H9 (cell line): ENCODE measurements at regions not wholly inside any gene's neighbourhood (a gene's known extent, or its start where the extent isn't known, plus 50 kb on each side); places are given as distances from the start of the nearest gene placed in this dataset.

Experiments
- DNase-seq: peaks from one replicate; pipeline ENCODE4 v3.0.0-alpha.2; 2017
- H2AFZ ChIP-seq: one replicate; pipeline ENCODE4 v1.6.1; 2013; ENCODE audit warnings: mild to moderate bottlenecking, low read length, control low read depth, moderate library complexity
- H2AK5ac ChIP-seq: 2 replicates; pipeline ENCODE4 v1.6.1; 2013; ENCODE audit warnings: low read length, control low read depth, mixed read lengths; ENCODE audit not compliant: insufficient read length
- H2BK120ac ChIP-seq: one replicate; pipeline ENCODE4 v1.6.1; 2013; ENCODE audit warnings: low read depth, mild to moderate bottlenecking, low read length, control low read depth, inconsistent platforms; ENCODE audit not compliant: poor library complexity, severe bottlenecking
- H2BK12ac ChIP-seq: 2 replicates; pipeline ENCODE4 v1.6.1; 2013; ENCODE audit warnings: low read length, control low read depth, mixed read lengths, low read depth; ENCODE audit not compliant: insufficient read length
- H2BK15ac ChIP-seq: 2 replicates; pipeline ENCODE4 v1.6.1; 2013; ENCODE audit warnings: low read depth, low read length, control low read depth
- H2BK20ac ChIP-seq: one replicate; pipeline ENCODE4 v1.6.1; 2013; ENCODE audit warnings: low read depth, mild to moderate bottlenecking, low read length, control low read depth, inconsistent platforms; ENCODE audit not compliant: poor library complexity, severe bottlenecking
- H2BK5ac ChIP-seq: 2 replicates; pipeline ENCODE4 v1.6.1; 2013; ENCODE audit warnings: low read length, control low read depth, mixed read lengths; ENCODE audit not compliant: insufficient read length
- H3K14ac ChIP-seq: 2 replicates; pipeline ENCODE4 v1.6.1; 2013; ENCODE audit warnings: low read length, control low read depth; ENCODE audit not compliant: insufficient read depth
- H3K18ac ChIP-seq: 2 replicates; pipeline ENCODE4 v1.6.1; 2013; ENCODE audit warnings: low read depth, mild to moderate bottlenecking, mixed read lengths, low read length, control low read depth; ENCODE audit not compliant: insufficient read length
- H3K23ac ChIP-seq: 2 replicates; pipeline ENCODE4 v1.6.1; 2013; ENCODE audit warnings: low read length, control low read depth, mixed read lengths, low read depth; ENCODE audit not compliant: insufficient read length
- H3K23me2 ChIP-seq: 2 replicates; pipeline ENCODE4 v1.6.1; 2013; ENCODE audit warnings: low read depth, mild to moderate bottlenecking, mixed read lengths, low read length, control low read depth; ENCODE audit not compliant: insufficient read length, poor library complexity, severe bottlenecking
- H3K27ac ChIP-seq: 2 replicates; pipeline ENCODE4 v1.5.1; 2013; ENCODE audit warnings: low read length, control low read depth, mixed read lengths, low read depth; ENCODE audit not compliant: insufficient read length
- H3K27me3 ChIP-seq: 2 replicates; pipeline ENCODE4 v1.6.1; 2013; ENCODE audit warnings: low read length, control low read depth, inconsistent platforms; ENCODE audit not compliant: insufficient read depth
- H3K4ac ChIP-seq: 2 replicates; pipeline ENCODE4 v1.6.1; 2013; ENCODE audit warnings: low read depth, mild to moderate bottlenecking, control low read depth, inconsistent platforms, low read length, moderate library complexity
- H3K4me1 ChIP-seq: 2 replicates; pipeline ENCODE4 v1.6.1; 2013; ENCODE audit warnings: low read length, control low read depth, inconsistent platforms; ENCODE audit not compliant: insufficient read depth
- H3K4me2 ChIP-seq: 2 replicates; pipeline ENCODE4 v1.6.1; 2013; ENCODE audit warnings: low read length, control low read depth, mixed read lengths; ENCODE audit not compliant: insufficient read length, insufficient read depth
- H3K56ac ChIP-seq: 2 replicates; pipeline ENCODE4 v1.6.1; 2013; ENCODE audit warnings: low read depth, mild to moderate bottlenecking, mixed read lengths, low read length, control low read depth; ENCODE audit not compliant: insufficient read length
- H3K79me1 ChIP-seq: 2 replicates; pipeline ENCODE4 v1.6.1; 2013; ENCODE audit warnings: low read depth, mild to moderate bottlenecking, moderate library complexity, low read length, control low read depth, inconsistent platforms; ENCODE audit not compliant: insufficient read depth, poor library complexity, severe bottlenecking
- H3K79me2 ChIP-seq: 2 replicates; pipeline ENCODE4 v1.6.1; 2013; ENCODE audit warnings: low read length, control low read depth, inconsistent platforms; ENCODE audit not compliant: insufficient read depth
- H3K9ac ChIP-seq: 2 replicates; pipeline ENCODE4 v1.6.1; 2013; ENCODE audit warnings: low read length, control low read depth, mixed read lengths; ENCODE audit not compliant: insufficient read length; ENCODE audit errors: extremely low read depth
- H3K9me3 ChIP-seq: one replicate; pipeline ENCODE4 v1.6.1; 2013; ENCODE audit warnings: low read depth, low read length, inconsistent platforms; ENCODE audit not compliant: control insufficient read depth
- H3T11ph ChIP-seq: one replicate; pipeline ENCODE4 v1.6.1; 2013; ENCODE audit warnings: mild to moderate bottlenecking, low read length, control low read depth, inconsistent platforms
- H4K20me1 ChIP-seq: one replicate; pipeline ENCODE4 v1.6.1; 2013; ENCODE audit not compliant: control insufficient read depth, insufficient read length, insufficient read depth
- H4K5ac ChIP-seq: 2 replicates; pipeline ENCODE4 v1.6.1; 2013; ENCODE audit warnings: low read depth, mild to moderate bottlenecking, mixed read lengths, low read length, control low read depth; ENCODE audit not compliant: insufficient read length
- H4K8ac ChIP-seq: replicated peaks from 2 replicates; pipeline ENCODE4 v1.6.1; 2013; ENCODE audit warnings: low read length, control low read depth, mixed read lengths, low read depth; ENCODE audit not compliant: insufficient read length
- H4K91ac ChIP-seq: 2 replicates; pipeline ENCODE4 v1.6.1; 2013; ENCODE audit warnings: low read depth, mild to moderate bottlenecking, moderate library complexity, mixed read lengths, low read length, control low read depth; ENCODE audit not compliant: insufficient read length
- H3K27ac Mint-ChIP-seq, 3 experiments: 2 replicates in 2 of 3; 3 replicates in 1 of 3; pipeline ENCODE4 v1.8.0; 2020 to 2021; ENCODE audit warnings: mixed read lengths in 3 of 3, mild to moderate bottlenecking in 1 of 3, moderate library complexity in 1 of 3
- H3K27me3 Mint-ChIP-seq: 2 replicates; pipeline ENCODE4 v1.8.0; 2021; ENCODE audit warnings: low read depth, mild to moderate bottlenecking, moderate library complexity, mixed read lengths
- H3K36me3 Mint-ChIP-seq, 3 experiments: 2 replicates in 2 of 3; 3 replicates in 1 of 3; pipeline ENCODE4 v1.8.0; 2020 to 2021; ENCODE audit warnings: low read depth in 3 of 3, mixed read lengths in 3 of 3; ENCODE audit not compliant: insufficient read depth in 1 of 3
- H3K4me1 Mint-ChIP-seq, 2 experiments: 2 replicates each; pipeline ENCODE4 v1.8.0; 2020; ENCODE audit warnings: mixed read lengths in 2 of 2
- H3K4me3 Mint-ChIP-seq, 2 experiments: 2 replicates in 1 of 2; 3 replicates in 1 of 2; pipeline ENCODE4 v1.8.0; 2020 to 2021; ENCODE audit warnings: mild to moderate bottlenecking in 2 of 2, mixed read lengths in 2 of 2, moderate library complexity in 1 of 2
- H3K9me3 Mint-ChIP-seq, 2 experiments: 2 replicates in 1 of 2; 3 replicates in 1 of 2; pipeline ENCODE4 v1.8.0; 2020; ENCODE audit warnings: mild to moderate bottlenecking in 2 of 2, mixed read lengths in 2 of 2, moderate library complexity in 1 of 2
- WGBS: extraction: QIAGEN DNeasy Blood & Tissue Kit; methylation state at CpG from one replicate; pipeline ENCODE4 v1.1.7; 2013; ENCODE audit warnings: missing lambda C conversion rate, low lambda C conversion rate, mixed read lengths; ENCODE audit not compliant: insufficient read length; ENCODE audit errors: extremely low coverage; 5-methylcytosine and 5-hydroxymethylcytosine counted together
- TF ChIP-seq, protein P1 (sequence below): fragments of 200-600 bp; sonication (generic); conservative IDR thresholded peaks from 3 replicates; pipeline ENCODE4 v1.8.0; 2021; ENCODE audit warnings: antibody characterized with exemption, mild to moderate bottlenecking

DNA sequence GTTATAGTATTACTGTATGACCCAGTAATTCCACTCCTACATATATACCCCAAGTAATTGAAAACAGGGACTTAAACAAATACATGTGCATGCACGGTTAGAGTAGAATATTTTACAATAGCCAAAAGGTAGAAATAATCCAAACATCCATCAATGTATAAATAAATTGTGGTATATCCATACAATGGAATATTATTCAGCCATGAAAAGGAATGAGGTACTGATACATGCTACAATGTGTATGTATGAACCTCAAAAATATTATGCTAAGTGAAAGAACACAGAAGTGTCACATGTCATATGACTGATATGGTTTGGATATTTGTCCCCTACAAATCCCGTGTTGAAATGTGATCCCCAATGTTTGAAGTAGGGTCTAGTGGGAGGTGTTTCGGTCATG lies 560.8 kb upstream of the LARGE1 start:
- Mint-ChIP-seq H3K4me1 (no peaks in the 10 kb centered on the region), H3K27ac (no peak overlapping the region), H3K36me3 (no peaks in the 10 kb centered on the region; a peak in 2 of 7 replicates), H3K9me3 (peaks cover 14 to 15% of the 10 kb centered on the region in 2 experiments), H3K27me3 (peaks cover 21% of the 10 kb centered on the region), H3K4me3 (no peak overlapping the region)
- Histone ChIP-seq H2BK15ac (no peak overlapping the region), H3K23me2 (no peaks in the 10 kb centered on the region), H4K5ac (no peak overlapping the region), H3T11ph (no peak overlapping the region), H4K20me1 (no peaks in the 10 kb centered on the region), H3K14ac (no peak overlapping the region), H3K9me3 (peaks cover 6% of the 10 kb centered on the region), H3K23ac (no peak overlapping the region), H4K8ac (no peak overlapping the region), H2AFZ (no peak overlapping the region), H3K79me2 (no peaks in the 10 kb centered on the region), H2BK5ac (no peak overlapping the region), H3K56ac (no peak overlapping the region), H2BK120ac (no peak overlapping the region), H3K18ac (no peak overlapping the region), H3K79me1 (no peaks in the 10 kb centered on the region), H3K27ac (no peak overlapping the region), H3K4ac (no peak overlapping the region), H2BK20ac (no peak overlapping the region), H4K91ac (no peak overlapping the region), H3K9ac (no peak overlapping the region), H3K4me1 (no peaks in the 10 kb centered on the region), H2AK5ac (no peak overlapping the region), H2BK12ac (no peak overlapping the region), H3K27me3 (no peaks in the 10 kb centered on the region), H3K4me2 (no peak overlapping the region)
- DNase-seq: no peak
- TF ChIP-seq, protein P1, sequence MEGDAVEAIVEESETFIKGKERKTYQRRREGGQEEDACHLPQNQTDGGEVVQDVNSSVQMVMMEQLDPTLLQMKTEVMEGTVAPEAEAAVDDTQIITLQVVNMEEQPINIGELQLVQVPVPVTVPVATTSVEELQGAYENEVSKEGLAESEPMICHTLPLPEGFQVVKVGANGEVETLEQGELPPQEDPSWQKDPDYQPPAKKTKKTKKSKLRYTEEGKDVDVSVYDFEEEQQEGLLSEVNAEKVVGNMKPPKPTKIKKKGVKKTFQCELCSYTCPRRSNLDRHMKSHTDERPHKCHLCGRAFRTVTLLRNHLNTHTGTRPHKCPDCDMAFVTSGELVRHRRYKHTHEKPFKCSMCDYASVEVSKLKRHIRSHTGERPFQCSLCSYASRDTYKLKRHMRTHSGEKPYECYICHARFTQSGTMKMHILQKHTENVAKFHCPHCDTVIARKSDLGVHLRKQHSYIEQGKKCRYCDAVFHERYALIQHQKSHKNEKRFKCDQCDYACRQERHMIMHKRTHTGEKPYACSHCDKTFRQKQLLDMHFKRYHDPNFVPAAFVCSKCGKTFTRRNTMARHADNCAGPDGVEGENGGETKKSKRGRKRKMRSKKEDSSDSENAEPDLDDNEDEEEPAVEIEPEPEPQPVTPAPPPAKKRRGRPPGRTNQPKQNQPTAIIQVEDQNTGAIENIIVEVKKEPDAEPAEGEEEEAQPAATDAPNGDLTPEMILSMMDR: no peak
- WGBS: no CpG with 5 or more reads among the region's 3 CpGs
